ENCODE measurements at regions not wholly inside any gene's neighbourhood (a gene's known extent, or its start where the extent isn't known, plus 50 kb on each side); places are given as distances from the start of the nearest gene placed in this dataset.

GRCh38 chr1:234969011-234969441 is 159.6 kb downstream of the TOMM20 start (continued):
- no peak for TF ChIP-seq ZNF41 (CRISPR knock-in tag; conservative IDR thresholded peaks at IDR 0.05)
- TF ChIP-seq ZNF146 (CRISPR knock-in tag; IDR thresholded peaks at IDR 0.05; ENCODE audit: unreplicated experiment): no peak
- TF ChIP-seq ID3 (CRISPR knock-in tag; IDR thresholded peaks at IDR 0.05): no peak
- TF ChIP-seq ID3 (tag; IDR thresholded peaks at IDR 0.05): peak; percentile 32; the same call in 1 of the 2 replicates
- TF ChIP-seq NR3C1 (CRISPR knock-in tag; IDR thresholded peaks at IDR 0.05): no peak
- peak; percentile 55; the same call in 1 of the 2 replicates for TF ChIP-seq MAX (CRISPR knock-in tag; IDR thresholded peaks at IDR 0.05)
- TF ChIP-seq TBP (optimal IDR thresholded peaks at IDR 0.05; ENCODE audit: low read depth, low read length): no peak
- no peak for TF ChIP-seq ARHGAP35 (IDR thresholded peaks at IDR 0.05; ENCODE audit: partially characterized antibody)
- no peak for TF ChIP-seq HDGF (IDR thresholded peaks at IDR 0.05)
- TF ChIP-seq BHLHE40 (IDR thresholded peaks at IDR 0.05; ENCODE audit: low read length): no peak
- no peak for TF ChIP-seq ZNF217 (CRISPR knock-in tag; IDR thresholded peaks at IDR 0.05)
- TF ChIP-seq ZNF830 (CRISPR knock-in tag; IDR thresholded peaks at IDR 0.05): no peak
- no peak for TF ChIP-seq TFAP4 (CRISPR knock-in tag; IDR thresholded peaks at IDR 0.05; ENCODE audit: borderline replicate concordance)
- TF ChIP-seq MYC (IDR thresholded peaks at IDR 0.05; ENCODE audit: low read depth, low read length): peak; percentile 61
- TF ChIP-seq MYC (CRISPR knock-in tag; IDR thresholded peaks at IDR 0.05; ENCODE audit: borderline replicate concordance, low read depth): no peak
- no peak for TF ChIP-seq GATAD2A (IDR thresholded peaks at IDR 0.05)
- no peak for TF ChIP-seq RNF219 (CRISPR knock-in tag; IDR thresholded peaks at IDR 0.05)
- TF ChIP-seq POU5F1 (IDR thresholded peaks at IDR 0.05; ENCODE audit: borderline replicate concordance, low read depth, low read length, partially characterized antibody): no peak
- TF ChIP-seq SREBF2 (CRISPR knock-in tag; IDR thresholded peaks at IDR 0.05): no peak
- no peak for TF ChIP-seq SMAD2 (IDR thresholded peaks at IDR 0.05; ENCODE audit: low read depth, low read length)
- TF ChIP-seq BRD9 (IDR thresholded peaks at IDR 0.05; ENCODE audit: low read depth, partially characterized antibody): no peak
- TF ChIP-seq L3MBTL2 (IDR thresholded peaks at IDR 0.05): peak; percentile 86
- no peak for TF ChIP-seq PHF8 (IDR thresholded peaks at IDR 0.05; ENCODE audit: borderline replicate concordance, low read length)
- no peak for TF ChIP-seq RBFOX2 (IDR thresholded peaks at IDR 0.05; ENCODE audit: low read depth, low read length)
- no peak for TF ChIP-seq ZNF277 (CRISPR knock-in tag; IDR thresholded peaks at IDR 0.05; ENCODE audit: borderline replicate concordance)

Measured in K562 (cell line).